ENCODE measurements at regions not wholly inside any gene's neighbourhood (a gene's known extent, or its start where the extent isn't known, plus 50 kb on each side); places are given as distances from the start of the nearest gene placed in this dataset.

DNA sequence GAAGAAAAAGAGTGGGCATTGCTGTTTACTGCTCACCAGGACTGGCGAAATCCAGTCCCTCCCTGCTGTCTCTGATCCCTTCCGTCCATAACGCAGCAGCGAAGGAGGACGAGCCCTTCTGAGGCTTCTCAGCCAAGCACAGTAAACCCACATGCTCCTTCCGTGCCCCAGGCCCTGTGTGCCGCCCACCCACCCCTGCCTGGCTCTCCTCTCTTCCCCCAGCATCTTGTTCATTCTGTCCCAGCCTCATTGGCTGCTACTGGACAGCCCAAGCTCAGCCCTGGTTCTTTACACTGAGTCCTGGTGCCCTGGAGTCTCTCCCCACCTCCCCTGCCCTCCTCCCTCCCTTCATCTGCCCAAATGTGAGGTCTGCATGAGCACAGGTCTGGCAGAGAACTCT lies 559.7 kb downstream of the BRD1 start:
- Histone ChIP-seq H3K27me3 (ENCODE audit: control insufficient read depth, insufficient read depth, low read length) (no peaks in the 10 kb centered on the region), H3K4me3 (ENCODE audit: low read depth, low read length) (no peak overlapping the region), H3K36me3 (ENCODE audit: control insufficient read depth, insufficient read depth, low read length) (no peaks in the 10 kb centered on the region)
- CTCF ChIA-PET, result no interaction called here
- POLR2A ChIA-PET, result no interaction called here
- TF ChIP-seq CTCF (IDR thresholded peaks at IDR 0.05; ENCODE audit: insufficient read depth, low read depth, low read length), result no peak
- no peak for DNase-seq (ENCODE audit: low read depth)

GRCh38 chr22:49266561-49267519 lies 560.8 kb downstream of the BRD1 start:
- no peaks in the 10 kb centered on the region for H3K36me3 ChIP-seq (ENCODE audit: control insufficient read depth, insufficient read depth, low read length)
- H3K27me3 ChIP-seq (ENCODE audit: control insufficient read depth, insufficient read depth, low read length), result no peaks in the 10 kb centered on the region
- no peak overlapping the region for H3K4me3 ChIP-seq (ENCODE audit: low read depth, low read length)
- POLR2A ChIA-PET, result no interaction called here
- DNase-seq (ENCODE audit: low read depth), result no peak
- CTCF ChIA-PET, result no interaction called here
- TF ChIP-seq CTCF (IDR thresholded peaks at IDR 0.05; ENCODE audit: insufficient read depth, low read depth, low read length), result no peak

GRCh38 chr22:49264696-49265095 lies 563.0 kb downstream of the BRD1 start:
- Histone ChIP-seq H3K27me3 (ENCODE audit: control insufficient read depth, insufficient read depth, low read length) (no peaks in the 10 kb centered on the region), H3K4me3 (ENCODE audit: low read depth, low read length) (no peak overlapping the region), H3K36me3 (ENCODE audit: control insufficient read depth, insufficient read depth, low read length) (no peaks in the 10 kb centered on the region)
- TF ChIP-seq CTCF (IDR thresholded peaks at IDR 0.05; ENCODE audit: insufficient read depth, low read depth, low read length), result no peak
- DNase-seq (ENCODE audit: low read depth), result no peak
- ChIA-PET POLR2A (no interaction called here), CTCF (no interaction called here)

DNA sequence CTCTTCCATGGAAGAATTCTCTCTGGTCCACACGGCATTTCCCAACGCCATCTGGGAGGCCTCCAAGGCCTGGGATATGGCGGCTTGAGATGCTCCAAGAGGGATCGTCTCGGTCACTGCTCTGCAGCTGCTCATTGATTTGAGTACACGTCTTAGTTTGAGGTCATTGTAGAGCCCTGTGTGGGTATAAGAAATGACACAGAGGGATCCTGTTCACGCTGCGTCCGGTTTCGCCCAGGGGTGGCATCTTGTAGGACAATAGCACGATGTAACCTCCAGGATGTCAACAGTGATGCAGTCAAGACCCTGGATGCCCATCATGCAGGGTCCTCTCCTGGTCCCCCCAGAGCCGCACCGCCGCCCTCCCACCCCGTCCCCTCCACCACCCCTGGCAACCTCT lies 564.6 kb downstream of the BRD1 start:
- ChIA-PET CTCF (no interaction called here), POLR2A (no interaction called here)
- Histone ChIP-seq H3K36me3 (ENCODE audit: control insufficient read depth, insufficient read depth, low read length) (no peaks in the 10 kb centered on the region), H3K27me3 (ENCODE audit: control insufficient read depth, insufficient read depth, low read length) (no peaks in the 10 kb centered on the region), H3K4me3 (ENCODE audit: low read depth, low read length) (no peak overlapping the region)
- no peak for TF ChIP-seq CTCF (IDR thresholded peaks at IDR 0.05; ENCODE audit: insufficient read depth, low read depth, low read length)
- DNase-seq (ENCODE audit: low read depth), result no peak

DNA sequence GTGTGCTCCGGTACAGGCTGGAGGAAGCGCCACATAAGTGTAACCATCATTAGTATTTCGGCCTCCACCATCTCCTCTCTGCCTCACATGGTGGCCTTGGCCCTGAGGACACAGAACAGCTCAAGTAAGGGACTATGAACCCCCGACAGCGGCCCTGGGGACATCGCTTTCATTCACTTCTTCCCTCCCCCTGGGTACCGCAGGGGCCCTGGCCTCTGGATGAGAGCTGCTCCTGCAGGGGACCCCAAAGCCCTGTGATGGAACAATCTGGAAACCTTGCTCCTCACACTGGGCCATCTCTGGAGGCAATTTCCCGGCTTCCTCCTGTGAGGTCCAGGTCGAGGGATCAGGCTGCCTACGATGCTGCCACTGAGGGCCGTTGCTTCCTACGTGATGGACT lies 565.5 kb downstream of the BRD1 start:
- no peak for DNase-seq (ENCODE audit: low read depth)
- Histone ChIP-seq H3K4me3 (ENCODE audit: low read depth, low read length) (no peak overlapping the region), H3K27me3 (ENCODE audit: control insufficient read depth, insufficient read depth, low read length) (no peaks in the 10 kb centered on the region), H3K36me3 (ENCODE audit: control insufficient read depth, insufficient read depth, low read length) (no peaks in the 10 kb centered on the region)
- TF ChIP-seq CTCF (IDR thresholded peaks at IDR 0.05; ENCODE audit: insufficient read depth, low read depth, low read length), result no peak
- CTCF ChIA-PET, result no interaction called here
- POLR2A ChIA-PET, result no interaction called here

Measured in BJ (cell line).